GM23338 (cell line): ENCODE measurements at regions not wholly inside any gene's neighbourhood (a gene's known extent, or its start where the extent isn't known, plus 50 kb on each side); places are given as distances from the start of the nearest gene placed in this dataset.

Experiments
- ATAC-seq: fragments of 200-7000 bp; cut with Tn5 transposase; 3 replicates; pipeline ENCODE4 v1.9.1; 2020
- DNase-seq: peaks from one replicate; pipeline ENCODE4 v3.0.0-alpha.2; 2015; ENCODE audit warnings: low spot score
- H2AFZ ChIP-seq: fragments of 200-600 bp; sonication (generic); 2 replicates; pipeline ENCODE4 v1.8.0; 2016; ENCODE audit warnings: antibody characterized with exemption, mild to moderate bottlenecking, moderate library complexity
- H3F3A ChIP-seq: fragments of 200-600 bp; sonication (generic); replicated peaks from 2 replicates; pipeline ENCODE4 v1.8.0; 2017; ENCODE audit warnings: antibody characterized with exemption, mixed run types, low read depth
- H3K27ac ChIP-seq: fragments of 200-600 bp; sonication (generic); 2 replicates; pipeline ENCODE4 v1.6.1; 2016; ENCODE audit warnings: low read depth
- H3K27me3 ChIP-seq: fragments of 200-600 bp; sonication (generic); 2 replicates; pipeline ENCODE4 v1.8.0; 2016; ENCODE audit warnings: mild to moderate bottlenecking, mixed run types, moderate library complexity; ENCODE audit not compliant: insufficient read depth
- H3K36me3 ChIP-seq: fragments of 200-600 bp; sonication (generic); 2 replicates; pipeline ENCODE4 v1.8.0; 2016; ENCODE audit warnings: mild to moderate bottlenecking; ENCODE audit not compliant: insufficient read depth
- H3K4me1 ChIP-seq: fragments of 200-600 bp; sonication (generic); 2 replicates; pipeline ENCODE4 v1.8.0; 2016; ENCODE audit warnings: mild to moderate bottlenecking, moderate library complexity; ENCODE audit not compliant: insufficient read depth
- H3K4me2 ChIP-seq: fragments of 200-600 bp; sonication (generic); 2 replicates; pipeline ENCODE4 v1.7.1; 2017; ENCODE audit warnings: mixed run types
- H3K4me3 ChIP-seq: fragments of 200-600 bp; sonication (generic); 2 replicates; pipeline ENCODE4 v1.6.1; 2016; ENCODE audit warnings: mixed run types
- H3K79me2 ChIP-seq: fragments of 200-600 bp; sonication (generic); replicated peaks from 2 replicates; pipeline ENCODE4 v1.8.0; 2017; ENCODE audit warnings: mild to moderate bottlenecking; ENCODE audit not compliant: insufficient read depth
- H3K9me2 ChIP-seq: fragments of 200-600 bp; sonication (generic); 2 replicates; pipeline ENCODE4 v1.8.0; 2017; ENCODE audit not compliant: insufficient read depth
- H4K20me1 ChIP-seq: fragments of 200-600 bp; sonication (generic); replicated peaks from 2 replicates; pipeline ENCODE4 v1.8.0; 2017; ENCODE audit warnings: mild to moderate bottlenecking; ENCODE audit not compliant: insufficient read depth
- H3K27ac Mint-ChIP-seq: 2 replicates; pipeline ENCODE4 v1.8.0; 2020; ENCODE audit warnings: inconsistent platforms, mild to moderate bottlenecking, moderate library complexity, mixed read lengths
- H3K27me3 Mint-ChIP-seq: 3 replicates; pipeline ENCODE4 v1.8.0; 2022; ENCODE audit warnings: low read depth, mild to moderate bottlenecking, moderate library complexity, mixed read lengths, inconsistent platforms; ENCODE audit not compliant: insufficient read depth, poor library complexity
- H3K36me3 Mint-ChIP-seq: 3 replicates; pipeline ENCODE4 v1.8.0; 2021; ENCODE audit warnings: low read depth, mild to moderate bottlenecking, inconsistent platforms, moderate library complexity, mixed read lengths
- H3K4me1 Mint-ChIP-seq: 3 replicates; pipeline ENCODE4 v1.8.0; 2020; ENCODE audit warnings: mild to moderate bottlenecking, inconsistent platforms, mixed read lengths
- H3K4me3 Mint-ChIP-seq: 3 replicates; pipeline ENCODE4 v1.8.0; 2021; ENCODE audit warnings: moderate library complexity, mild to moderate bottlenecking, inconsistent platforms, mixed read lengths
- H3K9me3 Mint-ChIP-seq: 3 replicates; pipeline ENCODE4 v1.8.0; 2020; ENCODE audit warnings: moderate library complexity, mild to moderate bottlenecking, inconsistent platforms, mixed read lengths
- CREB1 ChIP-seq: fragments of 250-450 bp; sonication (Bioruptor Pico); IDR thresholded peaks from 2 replicates; pipeline ENCODE4 v1.5.0; 2020; ENCODE audit warnings: low read depth, mild to moderate bottlenecking, moderate library complexity
- CTCF ChIP-seq, 2 experiments: fragments of 200-600 bp in 1 of 2; sonication (generic) in 1 of 2; conservative IDR thresholded peaks; 2 replicates each; pipeline versions ENCODE4 v1.5.1 to v1.6.1; 2016 to 2017; ENCODE audit warnings: antibody characterized with exemption in 2 of 2, low read depth in 2 of 2, mild to moderate bottlenecking in 2 of 2, moderate library complexity in 1 of 2
- ETS1 ChIP-seq: IDR thresholded peaks from 2 replicates; pipeline ENCODE4 v1.6.1; 2016; ENCODE audit warnings: antibody characterized with exemption
- EZH2 ChIP-seq: fragments of 200-600 bp; sonication (generic); IDR thresholded peaks from one replicate; pipeline ENCODE4 v1.8.0; 2017; ENCODE audit warnings: antibody characterized with exemption, mild to moderate bottlenecking, low read depth; ENCODE audit not compliant: unreplicated experiment
- EZH2phosphoT487 ChIP-seq: fragments of 200-600 bp; sonication (generic); IDR thresholded peaks from one replicate; pipeline ENCODE4 v1.8.1; 2018; ENCODE audit warnings: antibody characterized with exemption; ENCODE audit not compliant: unreplicated experiment
- JUNB ChIP-seq: IDR thresholded peaks from one replicate; pipeline ENCODE4 v1.6.1; 2016; ENCODE audit warnings: antibody characterized with exemption; ENCODE audit not compliant: unreplicated experiment
- NANOG ChIP-seq: IDR thresholded peaks from 2 replicates; pipeline ENCODE4 v1.6.1; 2016; ENCODE audit warnings: antibody characterized with exemption, borderline replicate concordance
- POLR2AphosphoS5 ChIP-seq: IDR thresholded peaks from 2 replicates; pipeline ENCODE4 v1.6.1; 2016; ENCODE audit warnings: antibody characterized with exemption, low read depth
- STAT1 ChIP-seq: IDR thresholded peaks from one replicate; pipeline ENCODE4 v1.6.1; 2016; ENCODE audit warnings: antibody characterized with exemption; ENCODE audit not compliant: unreplicated experiment
- ZNF114 ChIP-seq: fragments of 250-450 bp; sonication (Bioruptor Pico); IDR thresholded peaks from 2 replicates; pipeline ENCODE4 v1.5.0; 2020; ENCODE audit warnings: mild to moderate bottlenecking, moderate library complexity
- ZNF331 ChIP-seq: fragments of 250-450 bp; sonication (Bioruptor Pico); IDR thresholded peaks from 2 replicates; pipeline ENCODE4 v1.5.0; 2020; ENCODE audit warnings: low read depth, mild to moderate bottlenecking, moderate library complexity
- TF ChIP-seq, protein P1 (sequence below): IDR thresholded peaks from one replicate; pipeline ENCODE4 v1.6.1; 2018; ENCODE audit warnings: antibody characterized with exemption; ENCODE audit not compliant: unreplicated experiment
- TF ChIP-seq, protein P2 (sequence below): fragments of 250-450 bp; sonication (Bioruptor Pico); IDR thresholded peaks from 2 replicates; pipeline ENCODE4 v1.5.0; 2020; ENCODE audit warnings: mild to moderate bottlenecking, moderate library complexity

GRCh38 chr2:37788602-37789209, 117.3 kb upstream of the CDC42EP3 start:
- DNase-seq (no peak), ATAC-seq (no peak)
- H3F3A ChIP-seq = no peaks in the 10 kb centered on the region
- TF ChIP-seq EZH2 = no peak
- TF ChIP-seq ETS1 = no peak
- TF ChIP-seq, protein P1, sequence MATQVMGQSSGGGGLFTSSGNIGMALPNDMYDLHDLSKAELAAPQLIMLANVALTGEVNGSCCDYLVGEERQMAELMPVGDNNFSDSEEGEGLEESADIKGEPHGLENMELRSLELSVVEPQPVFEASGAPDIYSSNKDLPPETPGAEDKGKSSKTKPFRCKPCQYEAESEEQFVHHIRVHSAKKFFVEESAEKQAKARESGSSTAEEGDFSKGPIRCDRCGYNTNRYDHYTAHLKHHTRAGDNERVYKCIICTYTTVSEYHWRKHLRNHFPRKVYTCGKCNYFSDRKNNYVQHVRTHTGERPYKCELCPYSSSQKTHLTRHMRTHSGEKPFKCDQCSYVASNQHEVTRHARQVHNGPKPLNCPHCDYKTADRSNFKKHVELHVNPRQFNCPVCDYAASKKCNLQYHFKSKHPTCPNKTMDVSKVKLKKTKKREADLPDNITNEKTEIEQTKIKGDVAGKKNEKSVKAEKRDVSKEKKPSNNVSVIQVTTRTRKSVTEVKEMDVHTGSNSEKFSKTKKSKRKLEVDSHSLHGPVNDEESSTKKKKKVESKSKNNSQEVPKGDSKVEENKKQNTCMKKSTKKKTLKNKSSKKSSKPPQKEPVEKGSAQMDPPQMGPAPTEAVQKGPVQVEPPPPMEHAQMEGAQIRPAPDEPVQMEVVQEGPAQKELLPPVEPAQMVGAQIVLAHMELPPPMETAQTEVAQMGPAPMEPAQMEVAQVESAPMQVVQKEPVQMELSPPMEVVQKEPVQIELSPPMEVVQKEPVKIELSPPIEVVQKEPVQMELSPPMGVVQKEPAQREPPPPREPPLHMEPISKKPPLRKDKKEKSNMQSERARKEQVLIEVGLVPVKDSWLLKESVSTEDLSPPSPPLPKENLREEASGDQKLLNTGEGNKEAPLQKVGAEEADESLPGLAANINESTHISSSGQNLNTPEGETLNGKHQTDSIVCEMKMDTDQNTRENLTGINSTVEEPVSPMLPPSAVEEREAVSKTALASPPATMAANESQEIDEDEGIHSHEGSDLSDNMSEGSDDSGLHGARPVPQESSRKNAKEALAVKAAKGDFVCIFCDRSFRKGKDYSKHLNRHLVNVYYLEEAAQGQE = no peak
- no peak for TF ChIP-seq JUNB
- TF ChIP-seq POLR2AphosphoS5 = no peak
- no peak for TF ChIP-seq CREB1 (CRISPR knock-in tag)
- TF ChIP-seq STAT1 = no peak
- TF ChIP-seq EZH2phosphoT487 = no peak
- no peak for TF ChIP-seq ZNF114 (CRISPR knock-in tag)
- TF ChIP-seq, protein P2, sequence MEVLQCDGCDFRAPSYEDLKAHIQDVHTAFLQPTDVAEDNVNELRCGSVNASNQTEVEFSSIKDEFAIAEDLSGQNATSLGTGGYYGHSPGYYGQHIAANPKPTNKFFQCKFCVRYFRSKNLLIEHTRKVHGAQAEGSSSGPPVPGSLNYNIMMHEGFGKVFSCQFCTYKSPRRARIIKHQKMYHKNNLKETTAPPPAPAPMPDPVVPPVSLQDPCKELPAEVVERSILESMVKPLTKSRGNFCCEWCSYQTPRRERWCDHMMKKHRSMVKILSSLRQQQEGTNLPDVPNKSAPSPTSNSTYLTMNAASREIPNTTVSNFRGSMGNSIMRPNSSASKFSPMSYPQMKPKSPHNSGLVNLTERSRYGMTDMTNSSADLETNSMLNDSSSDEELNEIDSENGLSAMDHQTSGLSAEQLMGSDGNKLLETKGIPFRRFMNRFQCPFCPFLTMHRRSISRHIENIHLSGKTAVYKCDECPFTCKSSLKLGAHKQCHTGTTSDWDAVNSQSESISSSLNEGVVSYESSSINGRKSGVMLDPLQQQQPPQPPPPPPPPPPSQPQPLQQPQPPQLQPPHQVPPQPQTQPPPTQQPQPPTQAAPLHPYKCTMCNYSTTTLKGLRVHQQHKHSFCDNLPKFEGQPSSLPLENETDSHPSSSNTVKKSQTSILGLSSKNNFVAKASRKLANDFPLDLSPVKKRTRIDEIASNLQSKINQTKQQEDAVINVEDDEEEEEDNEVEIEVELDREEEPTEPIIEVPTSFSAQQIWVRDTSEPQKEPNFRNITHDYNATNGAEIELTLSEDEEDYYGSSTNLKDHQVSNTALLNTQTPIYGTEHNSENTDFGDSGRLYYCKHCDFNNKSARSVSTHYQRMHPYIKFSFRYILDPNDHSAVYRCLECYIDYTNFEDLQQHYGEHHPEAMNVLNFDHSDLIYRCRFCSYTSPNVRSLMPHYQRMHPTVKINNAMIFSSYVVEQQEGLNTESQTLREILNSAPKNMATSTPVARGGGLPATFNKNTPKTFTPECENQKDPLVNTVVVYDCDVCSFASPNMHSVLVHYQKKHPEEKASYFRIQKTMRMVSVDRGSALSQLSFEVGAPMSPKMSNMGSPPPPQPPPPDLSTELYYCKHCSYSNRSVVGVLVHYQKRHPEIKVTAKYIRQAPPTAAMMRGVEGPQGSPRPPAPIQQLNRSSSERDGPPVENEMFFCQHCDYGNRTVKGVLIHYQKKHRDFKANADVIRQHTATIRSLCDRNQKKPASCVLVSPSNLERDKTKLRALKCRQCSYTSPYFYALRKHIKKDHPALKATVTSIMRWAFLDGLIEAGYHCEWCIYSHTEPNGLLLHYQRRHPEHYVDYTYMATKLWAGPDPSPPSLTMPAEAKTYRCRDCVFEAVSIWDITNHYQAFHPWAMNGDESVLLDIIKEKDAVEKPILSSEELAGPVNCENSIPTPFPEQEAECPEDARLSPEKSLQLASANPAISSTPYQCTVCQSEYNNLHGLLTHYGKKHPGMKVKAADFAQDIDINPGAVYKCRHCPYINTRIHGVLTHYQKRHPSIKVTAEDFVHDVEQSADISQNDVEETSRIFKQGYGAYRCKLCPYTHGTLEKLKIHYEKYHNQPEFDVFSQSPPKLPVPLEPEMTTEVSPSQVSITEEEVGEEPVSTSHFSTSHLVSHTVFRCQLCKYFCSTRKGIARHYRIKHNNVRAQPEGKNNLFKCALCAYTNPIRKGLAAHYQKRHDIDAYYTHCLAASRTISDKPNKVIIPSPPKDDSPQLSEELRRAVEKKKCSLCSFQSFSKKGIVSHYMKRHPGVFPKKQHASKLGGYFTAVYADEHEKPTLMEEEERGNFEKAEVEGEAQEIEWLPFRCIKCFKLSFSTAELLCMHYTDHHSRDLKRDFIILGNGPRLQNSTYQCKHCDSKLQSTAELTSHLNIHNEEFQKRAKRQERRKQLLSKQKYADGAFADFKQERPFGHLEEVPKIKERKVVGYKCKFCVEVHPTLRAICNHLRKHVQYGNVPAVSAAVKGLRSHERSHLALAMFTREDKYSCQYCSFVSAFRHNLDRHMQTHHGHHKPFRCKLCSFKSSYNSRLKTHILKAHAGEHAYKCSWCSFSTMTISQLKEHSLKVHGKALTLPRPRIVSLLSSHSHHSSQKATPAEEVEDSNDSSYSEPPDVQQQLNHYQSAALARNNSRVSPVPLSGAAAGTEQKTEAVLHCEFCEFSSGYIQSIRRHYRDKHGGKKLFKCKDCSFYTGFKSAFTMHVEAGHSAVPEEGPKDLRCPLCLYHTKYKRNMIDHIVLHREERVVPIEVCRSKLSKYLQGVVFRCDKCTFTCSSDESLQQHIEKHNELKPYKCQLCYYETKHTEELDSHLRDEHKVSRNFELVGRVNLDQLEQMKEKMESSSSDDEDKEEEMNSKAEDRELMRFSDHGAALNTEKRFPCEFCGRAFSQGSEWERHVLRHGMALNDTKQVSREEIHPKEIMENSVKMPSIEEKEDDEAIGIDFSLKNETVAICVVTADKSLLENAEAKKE (CRISPR knock-in tag) = no peak
- TF ChIP-seq CTCF (conservative IDR thresholded peaks at IDR 0.05; ENCODE audit: low read depth in 2 of 2) = no peak
- no peak for TF ChIP-seq NANOG
- TF ChIP-seq ZNF331 (CRISPR knock-in tag) = no peak
- Mint-ChIP-seq H3K27me3 (no peaks in the 10 kb centered on the region), H3K4me1 (no peaks in the 10 kb centered on the region), H3K9me3 (peaks cover 21% of the 10 kb centered on the region), H3K27ac (no peak overlapping the region), H3K36me3 (peaks cover 4% of the 10 kb centered on the region; the same call in 2 of the 3 replicates), H3K4me3 (no peak overlapping the region)
- H3K9me2 ChIP-seq = peaks cover 5% of the 10 kb centered on the region; the same call in 1 of the 2 replicates
- no peak overlapping the region for H3K4me3 ChIP-seq
- H3K36me3 ChIP-seq = peaks cover 9% of the 10 kb centered on the region
- no peaks in the 10 kb centered on the region for H3K4me1 ChIP-seq
- no peak overlapping the region for H2AFZ ChIP-seq
- no peak overlapping the region for H3K4me2 ChIP-seq
- H3K79me2 ChIP-seq = no peaks in the 10 kb centered on the region
- no peaks in the 10 kb centered on the region for H3K27me3 ChIP-seq
- no peaks in the 10 kb centered on the region for H4K20me1 ChIP-seq
- H3K27ac ChIP-seq = no peak overlapping the region
